NCI-H2029 treated with DMSO at 0.1 percent for 48 hours (cell line): ENCODE measurements at regions not wholly inside any gene's neighbourhood (a gene's known extent, or its start where the extent isn't known, plus 50 kb on each side); places are given as distances from the start of the nearest gene placed in this dataset.

ENCODE experiments used
- DNase-seq: peaks from one replicate; lab custom pipeline; 2025; lab: John Stamatoyannopoulos, UW

- no peak for DNase-seq
Measured at GRCh38 chr3:162125790-162126189, 629.2 kb downstream of the OTOL1 start.

- no peak for DNase-seq
Measured at GRCh38 chr3:162130582-162130981, 634.0 kb downstream of the OTOL1 start.

GRCh38 chr3:162132981-162133380, 636.4 kb downstream of the OTOL1 start:
- no peak for DNase-seq

GRCh38 chr3:162134571-162134970, 638.0 kb downstream of the OTOL1 start:
- DNase-seq, result no peak

GRCh38 chr3:162136136-162136535, 639.5 kb downstream of the OTOL1 start:
- no peak for DNase-seq

- no peak for DNase-seq
Measured at GRCh38 chr3:162138509-162138908, 641.9 kb downstream of the OTOL1 start.

GRCh38 chr3:162139841-162140240, 643.2 kb downstream of the OTOL1 start:
- DNase-seq, result no peak

GRCh38 chr3:162141272-162141791, 644.7 kb downstream of the OTOL1 start:
- no peak for DNase-seq

GRCh38 chr3:162142511-162142910, 645.9 kb downstream of the OTOL1 start:
- no peak for DNase-seq

- no peak for DNase-seq
Measured at GRCh38 chr3:162143180-162143579, 646.6 kb downstream of the OTOL1 start.

GRCh38 chr3:162147996-162148395, 651.4 kb downstream of the OTOL1 start:
- DNase-seq, result no peak

GRCh38 chr3:162150790-162151189, 654.2 kb downstream of the OTOL1 start:
- DNase-seq, result no peak

- DNase-seq, result no peak
Measured at GRCh38 chr3:162152636-162153035, 656.0 kb downstream of the OTOL1 start.

GRCh38 chr3:162161595-162161994, 665.0 kb downstream of the OTOL1 start:
- no peak for DNase-seq

GRCh38 chr3:162165346-162165745, 668.7 kb downstream of the OTOL1 start:
- DNase-seq, result no peak

- DNase-seq, result no peak
Measured at GRCh38 chr3:162166543-162166942, 669.9 kb downstream of the OTOL1 start.

- no peak for DNase-seq
Measured at GRCh38 chr3:162168715-162169114, 672.1 kb downstream of the OTOL1 start.

GRCh38 chr3:162170581-162170980, 674.0 kb downstream of the OTOL1 start:
- DNase-seq, result no peak

GRCh38 chr3:162171970-162172369, 675.4 kb downstream of the OTOL1 start:
- DNase-seq, result no peak

- no peak for DNase-seq
Measured at GRCh38 chr3:162175145-162175544, 678.5 kb downstream of the OTOL1 start.

GRCh38 chr3:162175878-162176277, 679.3 kb downstream of the OTOL1 start:
- DNase-seq, result no peak

- no peak for DNase-seq
Measured at GRCh38 chr3:162183440-162183839, 686.8 kb downstream of the OTOL1 start.

GRCh38 chr3:162192340-162193029, 695.9 kb downstream of the OTOL1 start:
- no peak for DNase-seq
